HCT116 (cell line): ENCODE measurements at regions not wholly inside any gene's neighbourhood (a gene's known extent, or its start where the extent isn't known, plus 50 kb on each side); places are given as distances from the start of the nearest gene placed in this dataset.

Source experiments
- ATAC-seq: fragments of 200-7000 bp; cut with Tn5 transposase; 2 replicates; pipeline ENCODE4 v1.9.1; 2020; ENCODE audit warnings: mild to moderate bottlenecking, moderate library complexity
- BruUV-seq: library from RNA; stranded (reverse); fragments of 400-500 nt; replicated peaks from 2 replicates; lab custom pipeline; 2021; lab: Mats Ljungman, UMichigan
- CTCF ChIA-PET: fragments of 300-600 bp; sonication (Branson Sonifier 250); formaldehyde crosslinking; loops from one replicate; lab custom pipeline; 2021; ENCODE audit warnings: antibody characterized with exemption; lab: Charles Lee
- POLR2A ChIA-PET: fragments of 300-600, 350-600 bp; sonication (Branson Sonifier 250); formaldehyde crosslinking; loops from one replicate; lab custom pipeline; 2021; ENCODE audit warnings: antibody characterized with exemption; lab: Charles Lee
- RAD21 ChIA-PET, 2 experiments: fragments of 300-600 bp; sonication (Branson Sonifier 250); formaldehyde crosslinking; loops; one replicate each; lab custom pipeline; 2023; ENCODE audit warnings: low total read pairs in 2 of 2; ENCODE audit not compliant: uncharacterized antibody in 2 of 2, unreplicated experiment in 2 of 2, low non-redundant PET in 1 of 2; lab: Charles Lee
- DNase-seq: peaks from one replicate; pipeline ENCODE4 v3.0.0-alpha.2; 2010; ENCODE audit warnings: low read depth, low spot score
- H2AFZ ChIP-seq: fragments of 200-600 bp; shearing (Covaris generic), sonication (generic); 2 replicates; pipeline ENCODE4 v1.6.1; 2017; ENCODE audit warnings: low read depth, mixed run types, mixed read lengths, antibody characterized with exemption, low read length; ENCODE audit not compliant: poor library complexity, severe bottlenecking
- H3K27ac ChIP-seq: 2 replicates; pipeline ENCODE4 v1.5.1; 2012; ENCODE audit warnings: low read depth, low read length
- H3K27me3 ChIP-seq: fragments of 200-600 bp; sonication (generic); 2 replicates; pipeline ENCODE4 v1.6.1; 2016; ENCODE audit warnings: mixed run types, low read length, mixed read lengths; ENCODE audit not compliant: insufficient read depth
- H3K36me3 ChIP-seq, 2 experiments: fragments of 200-500 bp in 1 of 2; fragments of 200-600 bp in 1 of 2; sonication (Bioruptor generic) in 1 of 2; sonication (generic) in 1 of 2; 2 replicates each; pipeline versions ENCODE4 v1.5.1 to v1.6.1; 2014 to 2016; ENCODE audit warnings: low read length in 2 of 2, inconsistent platforms in 1 of 2, mixed read lengths in 1 of 2, mixed run types in 1 of 2; ENCODE audit not compliant: insufficient read depth in 2 of 2, control insufficient read depth in 1 of 2
- H3K4me1 ChIP-seq, 2 experiments: fragments of 200-600 bp in 1 of 2; sonication (generic) in 1 of 2; 2 replicates each; pipeline versions ENCODE4 v1.5.1 to v1.6.1; 2012 to 2017; ENCODE audit warnings: low read length in 2 of 2, inconsistent platforms in 1 of 2, mild to moderate bottlenecking in 1 of 2, mixed read lengths in 1 of 2, mixed run types in 1 of 2, moderate library complexity in 1 of 2; ENCODE audit not compliant: insufficient read depth in 2 of 2, control insufficient read depth in 1 of 2
- H3K4me2 ChIP-seq: fragments of 200-600 bp; sonication (generic); 2 replicates; pipeline ENCODE4 v1.6.1; 2017; ENCODE audit warnings: mixed run types, low read length, mixed read lengths
- H3K4me3 ChIP-seq, 2 experiments: fragments of 200-600 bp in 1 of 2; sonication (generic) in 1 of 2; replicated peaks in 1 of 2; 2 replicates each; pipeline ENCODE4 v1.5.1; 2011 to 2016; ENCODE audit warnings: low read length in 2 of 2, control low read depth in 1 of 2, low read depth in 1 of 2, mild to moderate bottlenecking in 1 of 2, mixed read lengths in 1 of 2, mixed run types in 1 of 2
- H3K79me2 ChIP-seq: fragments of 200-600 bp; sonication (generic); 2 replicates; pipeline ENCODE4 v1.6.1; 2017; ENCODE audit warnings: mild to moderate bottlenecking, mixed run types, low read length, moderate library complexity, mixed read lengths; ENCODE audit not compliant: insufficient read depth
- H3K9ac ChIP-seq: fragments of 200-600 bp; sonication (generic); 2 replicates; pipeline ENCODE4 v1.6.1; 2016; ENCODE audit warnings: low read length, mixed read lengths
- H3K9me2 ChIP-seq: fragments of 200-600 bp; sonication (generic), shearing (Covaris generic); 2 replicates; pipeline ENCODE4 v1.6.1; 2017; ENCODE audit warnings: mixed run types, mild to moderate bottlenecking, moderate library complexity; ENCODE audit not compliant: insufficient read depth
- H3K9me3 ChIP-seq, 2 experiments: fragments of 200-500 bp in 1 of 2; fragments of 200-600 bp in 1 of 2; sonication (Bioruptor generic) in 1 of 2; sonication (generic) in 1 of 2; 2 replicates each; pipeline ENCODE4 v1.6.1; 2014 to 2017; ENCODE audit warnings: low read length in 2 of 2, mixed read lengths in 2 of 2, inconsistent platforms in 1 of 2, low read depth in 1 of 2, mild to moderate bottlenecking in 1 of 2, mixed run types in 1 of 2, moderate library complexity in 1 of 2; ENCODE audit not compliant: control insufficient read depth in 1 of 2, insufficient read depth in 1 of 2
- H4K20me1 ChIP-seq: fragments of 200-600 bp; sonication (generic), shearing (Covaris generic); 2 replicates; pipeline ENCODE4 v1.6.1; 2017; ENCODE audit warnings: mixed run types, mild to moderate bottlenecking, moderate library complexity; ENCODE audit not compliant: insufficient read depth
- CBX3 ChIP-seq: IDR thresholded peaks from 2 replicates; pipeline ENCODE4 v1.6.1; 2012; ENCODE audit warnings: low read depth
- CEBPB ChIP-seq: IDR thresholded peaks from 2 replicates; pipeline ENCODE4 v1.6.1; 2012; ENCODE audit warnings: low read depth
- EGR1 ChIP-seq: IDR thresholded peaks from 2 replicates; pipeline ENCODE4 v1.6.1; 2012; ENCODE audit warnings: low read depth
- ELF1 ChIP-seq: IDR thresholded peaks from 2 replicates; pipeline ENCODE4 v1.6.1; 2012; ENCODE audit warnings: low read depth, borderline replicate concordance
- EZH2phosphoT487 ChIP-seq: fragments of 200-600 bp; IDR thresholded peaks from 2 replicates; pipeline ENCODE4 v1.6.1; 2018; ENCODE audit warnings: antibody characterized with exemption, borderline replicate concordance
- FOSL1 ChIP-seq: IDR thresholded peaks from 2 replicates; pipeline ENCODE4 v1.6.1; 2012; ENCODE audit warnings: low read depth
- JUND ChIP-seq: IDR thresholded peaks from 2 replicates; pipeline ENCODE4 v1.6.1; 2012
- POLR2A ChIP-seq: IDR thresholded peaks from 2 replicates; pipeline ENCODE4 v1.7.0; 2011; ENCODE audit warnings: borderline replicate concordance; ENCODE audit not compliant: insufficient read depth, insufficient read length; ENCODE audit errors: extremely low read depth
- POLR2AphosphoS5 ChIP-seq: IDR thresholded peaks from 2 replicates; pipeline ENCODE4 v1.6.1; 2011; ENCODE audit warnings: mild to moderate bottlenecking, low read depth, low read length, moderate library complexity
- RAD21 ChIP-seq: IDR thresholded peaks from 2 replicates; pipeline ENCODE4 v1.6.1; 2012; ENCODE audit warnings: low read depth, mild to moderate bottlenecking
- SIN3A ChIP-seq: IDR thresholded peaks from 2 replicates; pipeline ENCODE4 v1.6.1; 2012; ENCODE audit warnings: low read depth
- SP1 ChIP-seq: IDR thresholded peaks from 2 replicates; pipeline ENCODE4 v1.6.1; 2012; ENCODE audit warnings: low read depth
- SRF ChIP-seq: IDR thresholded peaks from 2 replicates; pipeline ENCODE4 v1.6.1; 2012; ENCODE audit warnings: low read depth
- TCF7L2 ChIP-seq: IDR thresholded peaks from 2 replicates; pipeline ENCODE4 v1.7.0; 2011; ENCODE audit warnings: borderline replicate concordance, inconsistent platforms; ENCODE audit not compliant: insufficient read depth, insufficient read length; ENCODE audit errors: extremely low read depth
- ZNF274 ChIP-seq: fragments of 200-500 bp; sonication (Bioruptor generic); IDR thresholded peaks from 2 replicates; pipeline ENCODE4 v1.6.1; 2014; ENCODE audit warnings: mild to moderate bottlenecking, low read depth, low read length, inconsistent platforms
- intact Hi-C: fragments of 100-400 bp; cut with micrococcal nuclease; formaldehyde crosslinking; loops from 2 replicates; pipeline ENCODE4 v1.10.0; 2022
- TF ChIP-seq, protein P1 (sequence below), 3 experiments: fragments of 200-600 bp in 1 of 3; sonication (generic) in 1 of 3; IDR thresholded peaks in 2 of 3; conservative IDR thresholded peaks in 1 of 3; 2 replicates each; pipeline ENCODE4 v1.5.1; 2012 to 2017; ENCODE audit warnings: low read depth in 2 of 3, low read length in 2 of 3, antibody characterized with exemption in 1 of 3, borderline replicate concordance in 1 of 3, control low read depth in 1 of 3, mild to moderate bottlenecking in 1 of 3, mixed read lengths in 1 of 3, mixed run types in 1 of 3, moderate library complexity in 1 of 3; ENCODE audit not compliant: insufficient read depth in 1 of 3
- TF ChIP-seq, protein P2 (sequence below): IDR thresholded peaks from 2 replicates; pipeline ENCODE4 v1.6.1; 2011; ENCODE audit warnings: mild to moderate bottlenecking, low read length, moderate library complexity; ENCODE audit not compliant: insufficient replicate concordance; ENCODE audit errors: extremely low read depth
- TF ChIP-seq, protein P3 (sequence below): IDR thresholded peaks from 2 replicates; pipeline ENCODE4 v1.6.1; 2012
- TF ChIP-seq, protein P4 (sequence below): IDR thresholded peaks from 2 replicates; pipeline ENCODE4 v1.6.1; 2012; ENCODE audit warnings: low read depth

DNA sequence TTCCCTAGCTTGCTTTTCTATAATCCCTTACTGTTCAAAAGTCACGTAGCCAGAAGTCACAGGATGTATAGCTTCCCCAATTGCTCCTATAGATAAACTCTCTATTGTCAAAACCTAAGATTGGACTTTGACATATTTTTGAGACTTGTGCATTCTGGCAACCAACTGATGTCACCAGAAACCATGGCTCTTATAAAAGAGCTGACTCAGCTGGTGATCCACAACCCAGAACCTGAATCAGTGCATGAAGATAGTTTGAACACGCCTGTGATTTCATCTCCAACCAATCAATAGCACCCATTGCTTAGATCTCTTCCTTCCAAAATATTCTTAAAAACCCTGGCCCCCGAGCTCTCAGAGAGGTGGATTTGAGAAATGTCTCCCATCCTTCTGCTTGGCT lies 639.9 kb upstream of the PIK3C3 start:
- ChIA-PET CTCF (no interaction called here), RAD21 (no interaction called here), POLR2A (no interaction called here)
- Histone ChIP-seq H3K9ac (no peak overlapping the region), H3K79me2 (no peaks in the 10 kb centered on the region), H2AFZ (no peak overlapping the region), H3K4me1 (no peaks in the 10 kb centered on the region), H3K9me3 (peaks cover 12 to 19% of the 10 kb centered on the region in 2 experiments; a peak in 2 of 4 replicates), H3K27ac (no peak overlapping the region), H4K20me1 (no peaks in the 10 kb centered on the region), H3K4me3 (no peak overlapping the region), H3K4me2 (no peak overlapping the region), H3K27me3 (no peaks in the 10 kb centered on the region), H3K9me2 (no peaks in the 10 kb centered on the region), H3K36me3 (no peaks in the 10 kb centered on the region)
- ATAC-seq, result no peak
- no peak for DNase-seq
- no TSS peak for BruUV-seq
- TF ChIP-seq POLR2A (no peak), ELF1 (no peak), CBX3 (no peak), CEBPB (no peak), RAD21 (no peak), SRF (no peak), POLR2AphosphoS5 (no peak), JUND (no peak), EGR1 (no peak), TCF7L2 (no peak), EZH2phosphoT487 (no peak), ZNF274 (no peak), SIN3A (no peak), FOSL1 (no peak), SP1 (no peak)
- TF ChIP-seq, protein P1, sequence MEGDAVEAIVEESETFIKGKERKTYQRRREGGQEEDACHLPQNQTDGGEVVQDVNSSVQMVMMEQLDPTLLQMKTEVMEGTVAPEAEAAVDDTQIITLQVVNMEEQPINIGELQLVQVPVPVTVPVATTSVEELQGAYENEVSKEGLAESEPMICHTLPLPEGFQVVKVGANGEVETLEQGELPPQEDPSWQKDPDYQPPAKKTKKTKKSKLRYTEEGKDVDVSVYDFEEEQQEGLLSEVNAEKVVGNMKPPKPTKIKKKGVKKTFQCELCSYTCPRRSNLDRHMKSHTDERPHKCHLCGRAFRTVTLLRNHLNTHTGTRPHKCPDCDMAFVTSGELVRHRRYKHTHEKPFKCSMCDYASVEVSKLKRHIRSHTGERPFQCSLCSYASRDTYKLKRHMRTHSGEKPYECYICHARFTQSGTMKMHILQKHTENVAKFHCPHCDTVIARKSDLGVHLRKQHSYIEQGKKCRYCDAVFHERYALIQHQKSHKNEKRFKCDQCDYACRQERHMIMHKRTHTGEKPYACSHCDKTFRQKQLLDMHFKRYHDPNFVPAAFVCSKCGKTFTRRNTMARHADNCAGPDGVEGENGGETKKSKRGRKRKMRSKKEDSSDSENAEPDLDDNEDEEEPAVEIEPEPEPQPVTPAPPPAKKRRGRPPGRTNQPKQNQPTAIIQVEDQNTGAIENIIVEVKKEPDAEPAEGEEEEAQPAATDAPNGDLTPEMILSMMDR (IDR thresholded peaks at IDR 0.05 in 2 of 3, conservative IDR thresholded peaks at IDR 0.05 in 1 of 3; ENCODE audit: borderline replicate concordance in 1 of 3, insufficient read depth in 1 of 3, low read depth in 2 of 3, low read length in 2 of 3), result no peak
- TF ChIP-seq, protein P2, sequence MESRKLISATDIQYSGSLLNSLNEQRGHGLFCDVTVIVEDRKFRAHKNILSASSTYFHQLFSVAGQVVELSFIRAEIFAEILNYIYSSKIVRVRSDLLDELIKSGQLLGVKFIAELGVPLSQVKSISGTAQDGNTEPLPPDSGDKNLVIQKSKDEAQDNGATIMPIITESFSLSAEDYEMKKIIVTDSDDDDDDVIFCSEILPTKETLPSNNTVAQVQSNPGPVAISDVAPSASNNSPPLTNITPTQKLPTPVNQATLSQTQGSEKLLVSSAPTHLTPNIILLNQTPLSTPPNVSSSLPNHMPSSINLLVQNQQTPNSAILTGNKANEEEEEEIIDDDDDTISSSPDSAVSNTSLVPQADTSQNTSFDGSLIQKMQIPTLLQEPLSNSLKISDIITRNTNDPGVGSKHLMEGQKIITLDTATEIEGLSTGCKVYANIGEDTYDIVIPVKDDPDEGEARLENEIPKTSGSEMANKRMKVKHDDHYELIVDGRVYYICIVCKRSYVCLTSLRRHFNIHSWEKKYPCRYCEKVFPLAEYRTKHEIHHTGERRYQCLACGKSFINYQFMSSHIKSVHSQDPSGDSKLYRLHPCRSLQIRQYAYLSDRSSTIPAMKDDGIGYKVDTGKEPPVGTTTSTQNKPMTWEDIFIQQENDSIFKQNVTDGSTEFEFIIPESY, result no peak
- TF ChIP-seq, protein P3, sequence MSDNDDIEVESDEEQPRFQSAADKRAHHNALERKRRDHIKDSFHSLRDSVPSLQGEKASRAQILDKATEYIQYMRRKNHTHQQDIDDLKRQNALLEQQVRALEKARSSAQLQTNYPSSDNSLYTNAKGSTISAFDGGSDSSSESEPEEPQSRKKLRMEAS, result no peak
- TF ChIP-seq, protein P4, sequence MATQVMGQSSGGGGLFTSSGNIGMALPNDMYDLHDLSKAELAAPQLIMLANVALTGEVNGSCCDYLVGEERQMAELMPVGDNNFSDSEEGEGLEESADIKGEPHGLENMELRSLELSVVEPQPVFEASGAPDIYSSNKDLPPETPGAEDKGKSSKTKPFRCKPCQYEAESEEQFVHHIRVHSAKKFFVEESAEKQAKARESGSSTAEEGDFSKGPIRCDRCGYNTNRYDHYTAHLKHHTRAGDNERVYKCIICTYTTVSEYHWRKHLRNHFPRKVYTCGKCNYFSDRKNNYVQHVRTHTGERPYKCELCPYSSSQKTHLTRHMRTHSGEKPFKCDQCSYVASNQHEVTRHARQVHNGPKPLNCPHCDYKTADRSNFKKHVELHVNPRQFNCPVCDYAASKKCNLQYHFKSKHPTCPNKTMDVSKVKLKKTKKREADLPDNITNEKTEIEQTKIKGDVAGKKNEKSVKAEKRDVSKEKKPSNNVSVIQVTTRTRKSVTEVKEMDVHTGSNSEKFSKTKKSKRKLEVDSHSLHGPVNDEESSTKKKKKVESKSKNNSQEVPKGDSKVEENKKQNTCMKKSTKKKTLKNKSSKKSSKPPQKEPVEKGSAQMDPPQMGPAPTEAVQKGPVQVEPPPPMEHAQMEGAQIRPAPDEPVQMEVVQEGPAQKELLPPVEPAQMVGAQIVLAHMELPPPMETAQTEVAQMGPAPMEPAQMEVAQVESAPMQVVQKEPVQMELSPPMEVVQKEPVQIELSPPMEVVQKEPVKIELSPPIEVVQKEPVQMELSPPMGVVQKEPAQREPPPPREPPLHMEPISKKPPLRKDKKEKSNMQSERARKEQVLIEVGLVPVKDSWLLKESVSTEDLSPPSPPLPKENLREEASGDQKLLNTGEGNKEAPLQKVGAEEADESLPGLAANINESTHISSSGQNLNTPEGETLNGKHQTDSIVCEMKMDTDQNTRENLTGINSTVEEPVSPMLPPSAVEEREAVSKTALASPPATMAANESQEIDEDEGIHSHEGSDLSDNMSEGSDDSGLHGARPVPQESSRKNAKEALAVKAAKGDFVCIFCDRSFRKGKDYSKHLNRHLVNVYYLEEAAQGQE, result no peak
- intact Hi-C loops, result no loop called here
